HEK293 (cell line): ENCODE measurements at regions not wholly inside any gene's neighbourhood (a gene's known extent, or its start where the extent isn't known, plus 50 kb on each side); places are given as distances from the start of the nearest gene placed in this dataset.
A peak's percentile ranks its signal among the peaks of the same experiment; 100 is the strongest.

ENCODE experiments used
- CTCF ChIA-PET: fragments of 350-600 bp; formaldehyde crosslinking; extraction: SDS; loops from one replicate; lab custom pipeline; 2021; ENCODE audit warnings: antibody characterized with exemption; lab: Yijun Ruan, JAX
- POLR2A ChIA-PET: fragments of 300-600 bp; formaldehyde crosslinking; extraction: SDS; loops from one replicate; lab custom pipeline; 2020; ENCODE audit warnings: antibody characterized with exemption, inconsistent platforms; lab: Yijun Ruan, JAX
- H3K27ac ChIP-seq: fragments of 200-500 bp; sonication (Bioruptor generic); 2 replicates; pipeline ENCODE4 v1.5.1; 2014; ENCODE audit warnings: low read depth, low read length, control low read depth, inconsistent platforms; ENCODE audit errors: extremely low read depth
- H3K36me3 ChIP-seq, 2 experiments: fragments of 200-500 bp in 1 of 2; sonication (Bioruptor generic) in 1 of 2; 1 replicate in 1 of 2; 2 replicates in 1 of 2; pipeline ENCODE4 v1.5.1; 2014 to 2017; ENCODE audit warnings: inconsistent platforms in 2 of 2, low read length in 2 of 2; ENCODE audit not compliant: control insufficient read depth in 2 of 2, insufficient read depth in 1 of 2
- H3K4me1 ChIP-seq: fragments of 200-500 bp; sonication (Bioruptor generic); 2 replicates; pipeline ENCODE4 v1.5.1; 2014; ENCODE audit warnings: mild to moderate bottlenecking, low read length, inconsistent platforms; ENCODE audit not compliant: control insufficient read depth, insufficient read depth
- H3K4me3 ChIP-seq: 2 replicates; pipeline ENCODE4 v1.5.1; 2011; ENCODE audit warnings: low read depth, mild to moderate bottlenecking, control low read depth, low read length, moderate library complexity
- H3K9me3 ChIP-seq: fragments of 200-500 bp; sonication (Bioruptor generic); 2 replicates; pipeline ENCODE4 v1.5.1; 2014; ENCODE audit warnings: low read depth, low read length, inconsistent platforms; ENCODE audit not compliant: control insufficient read depth, insufficient read depth
- HIC1 ChIP-seq: fragments of 450-650 bp; formaldehyde crosslinking; IDR thresholded peaks from 2 replicates; pipeline ENCODE4 v1.5.1; 2016; ENCODE audit warnings: missing biosample characterization, missing genetic modification characterization
- OSR2 ChIP-seq: fragments of 450-650 bp; formaldehyde crosslinking; IDR thresholded peaks from 2 replicates; pipeline ENCODE4 v1.5.1; 2016; ENCODE audit warnings: missing biosample characterization, missing genetic modification characterization
- OVOL3 ChIP-seq: fragments of 450-650 bp; formaldehyde crosslinking; IDR thresholded peaks from 2 replicates; pipeline ENCODE4 v1.5.1; 2016; ENCODE audit warnings: missing biosample characterization, missing genetic modification characterization
- SP3 ChIP-seq: fragments of 450-650 bp; formaldehyde crosslinking; IDR thresholded peaks from 2 replicates; pipeline ENCODE4 v1.5.1; 2016; ENCODE audit warnings: missing biosample characterization, missing genetic modification characterization
- TSHZ1 ChIP-seq: fragments of 450-650 bp; formaldehyde crosslinking; IDR thresholded peaks from 2 replicates; pipeline ENCODE4 v1.5.1; 2016; ENCODE audit warnings: missing biosample characterization, missing genetic modification characterization, borderline replicate concordance
- ZBTB11 ChIP-seq: fragments of 450-650 bp; formaldehyde crosslinking; conservative IDR thresholded peaks from 2 replicates; pipeline ENCODE4 v1.5.1; 2016; ENCODE audit warnings: low read depth, missing biosample characterization, missing genetic modification characterization
- ZBTB21 ChIP-seq: fragments of 450-650 bp; formaldehyde crosslinking; IDR thresholded peaks from 2 replicates; pipeline ENCODE4 v1.5.1; 2017; ENCODE audit warnings: missing biosample characterization, missing genetic modification characterization
- ZBTB8A ChIP-seq: fragments of 450-650 bp; formaldehyde crosslinking; IDR thresholded peaks from 2 replicates; pipeline ENCODE4 v1.5.1; 2016; ENCODE audit warnings: missing biosample characterization, missing genetic modification characterization
- ZNF10 ChIP-seq: fragments of 450-650 bp; formaldehyde crosslinking; IDR thresholded peaks from 2 replicates; pipeline ENCODE4 v1.5.1; 2017; ENCODE audit warnings: missing biosample characterization, missing genetic modification characterization
- ZNF169 ChIP-seq: fragments of 450-650 bp; formaldehyde crosslinking; IDR thresholded peaks from 2 replicates; pipeline ENCODE4 v1.5.1; 2016; ENCODE audit warnings: missing biosample characterization, missing genetic modification characterization
- ZNF184 ChIP-seq: fragments of 450-650 bp; IDR thresholded peaks from 2 replicates; pipeline ENCODE4 v1.5.1; 2018; ENCODE audit warnings: missing biosample characterization, mild to moderate bottlenecking, missing genetic modification characterization
- ZNF24 ChIP-seq: fragments of 450-650 bp; formaldehyde crosslinking; IDR thresholded peaks from 2 replicates; pipeline ENCODE4 v1.5.1; 2016; ENCODE audit warnings: missing biosample characterization, missing genetic modification characterization
- ZNF391 ChIP-seq: fragments of 450-650 bp; formaldehyde crosslinking; IDR thresholded peaks from 2 replicates; pipeline ENCODE4 v1.5.1; 2016; ENCODE audit warnings: low read depth, missing biosample characterization, missing genetic modification characterization, borderline replicate concordance
- ZNF398 ChIP-seq: fragments of 450-650 bp; formaldehyde crosslinking; IDR thresholded peaks from 2 replicates; pipeline ENCODE4 v1.5.1; 2017; ENCODE audit warnings: missing biosample characterization, missing genetic modification characterization
- ZNF449 ChIP-seq: fragments of 450-650 bp; formaldehyde crosslinking; IDR thresholded peaks from 2 replicates; pipeline ENCODE4 v1.5.1; 2017; ENCODE audit warnings: missing biosample characterization, mild to moderate bottlenecking, missing genetic modification characterization, moderate library complexity
- ZNF501 ChIP-seq: fragments of 450-650 bp; formaldehyde crosslinking; IDR thresholded peaks from 2 replicates; pipeline ENCODE4 v1.5.1; 2016; ENCODE audit warnings: missing biosample characterization, missing genetic modification characterization
- ZNF521 ChIP-seq: fragments of 450-650 bp; formaldehyde crosslinking; IDR thresholded peaks from 2 replicates; pipeline ENCODE4 v1.5.1; 2017; ENCODE audit warnings: missing biosample characterization, mild to moderate bottlenecking, missing genetic modification characterization
- ZNF558 ChIP-seq: fragments of 450-650 bp; formaldehyde crosslinking; IDR thresholded peaks from 2 replicates; pipeline ENCODE4 v1.5.1; 2016; ENCODE audit warnings: missing biosample characterization, missing genetic modification characterization
- ZNF580 ChIP-seq: fragments of 450-650 bp; formaldehyde crosslinking; IDR thresholded peaks from 2 replicates; pipeline ENCODE4 v1.5.1; 2016; ENCODE audit warnings: missing biosample characterization, missing genetic modification characterization
- ZNF621 ChIP-seq: fragments of 450-650 bp; formaldehyde crosslinking; IDR thresholded peaks from 2 replicates; pipeline ENCODE4 v1.5.1; 2017; ENCODE audit warnings: missing biosample characterization, missing genetic modification characterization
- ZNF660 ChIP-seq: fragments of 450-650 bp; IDR thresholded peaks from 2 replicates; pipeline ENCODE4 v1.5.1; 2018; ENCODE audit warnings: missing biosample characterization, mild to moderate bottlenecking, missing genetic modification characterization
- ZNF664 ChIP-seq: fragments of 450-650 bp; formaldehyde crosslinking; IDR thresholded peaks from 2 replicates; pipeline ENCODE4 v1.5.1; 2016; ENCODE audit warnings: missing biosample characterization, missing genetic modification characterization
- ZNF776 ChIP-seq: fragments of 450-650 bp; formaldehyde crosslinking; IDR thresholded peaks from 2 replicates; pipeline ENCODE4 v1.5.0; 2017; ENCODE audit warnings: missing biosample characterization, missing genetic modification characterization, borderline replicate concordance
- ZNF785 ChIP-seq: fragments of 450-650 bp; formaldehyde crosslinking; IDR thresholded peaks from 2 replicates; pipeline ENCODE4 v1.5.1; 2016; ENCODE audit warnings: missing biosample characterization, missing genetic modification characterization

GRCh38 chr1:221394011-221394544, 347.8 kb downstream of the DUSP10 start:
- Histone ChIP-seq H3K27ac (no peak overlapping the region), H3K4me3 (no peak overlapping the region), H3K9me3 (no peaks in the 10 kb centered on the region), H3K36me3 (no peaks in the 10 kb centered on the region), H3K4me1 (peaks cover 7% of the 10 kb centered on the region; the same call in 1 of the 2 replicates)
- ChIA-PET CTCF (no interaction called here), POLR2A (no interaction called here)
- TF ChIP-seq ZNF398 (tag by site-specific recombination): no peak
- TF ChIP-seq ZNF785: no peak
- peak; percentile 30; the same call in 1 of the 2 replicates for TF ChIP-seq ZNF10
- TF ChIP-seq TSHZ1: peak; percentile 95
- TF ChIP-seq ZNF776: no peak
- peak; percentile 94 for TF ChIP-seq OVOL3 (tag by site-specific recombination)
- no peak; the same call in 1 of the 2 replicates for TF ChIP-seq ZNF449 (tag by site-specific recombination)
- peak; percentile 19; the same call in 1 of the 2 replicates for TF ChIP-seq ZBTB11 (tag by site-specific recombination)
- TF ChIP-seq SP3 (tag by site-specific recombination): peak; percentile 45; the same call in 1 of the 2 replicates
- peak; percentile 98 for TF ChIP-seq OSR2 (tag by site-specific recombination)
- TF ChIP-seq ZBTB8A: peak; percentile 51; the same call in 1 of the 2 replicates
- TF ChIP-seq HIC1 (tag by site-specific recombination): peak; percentile 92
- no peak for TF ChIP-seq ZNF621 (tag by site-specific recombination)
- no peak for TF ChIP-seq ZNF660 (tag by site-specific recombination)
- TF ChIP-seq ZNF391 (tag by site-specific recombination): peak; percentile 76; the same call in 1 of the 2 replicates
- TF ChIP-seq ZNF24 (tag by site-specific recombination): 0 out of 2 replicates have a peak, but pooled peaks have one; percentile 41
- TF ChIP-seq ZNF558 (tag by site-specific recombination): 0 out of 2 replicates have a peak, but pooled peaks have one; percentile 21
- peak; percentile 88 for TF ChIP-seq ZNF184 (tag by site-specific recombination)
- TF ChIP-seq ZNF580 (tag by site-specific recombination): 0 out of 2 replicates have a peak, but pooled peaks have one; percentile 37
- no peak for TF ChIP-seq ZNF664 (tag by site-specific recombination)
- TF ChIP-seq ZNF169 (tag by site-specific recombination): no peak
- TF ChIP-seq ZNF521 (tag by site-specific recombination): no peak
- TF ChIP-seq ZNF501 (tag by site-specific recombination): peak; percentile 60
- peak; percentile 40; the same call in 1 of the 2 replicates for TF ChIP-seq ZBTB21 (tag by site-specific recombination)
